Activated CD4-positive, alpha-beta memory T cell treated with anti-CD3 and anti-CD28 coated beads, Interleukin-2, amount 10 ng/mL, durations not matched to agents 7 days and 5 days (primary cell): ENCODE measurements at regions not wholly inside any gene's neighbourhood (a gene's known extent, or its start where the extent isn't known, plus 50 kb on each side); places are given as distances from the start of the nearest gene placed in this dataset.
"Not testable (repeated sequence)": the region's sequence is repeated elsewhere in the genome, so short reads cannot be mapped to it uniquely, and the experiment has no call there.

ENCODE experiments used
- CTCF ChIA-PET: fragments of 350-600 bp; sonication (Branson Sonifier 250); formaldehyde crosslinking; loops from one replicate; lab custom pipeline; 2021; ENCODE audit warnings: antibody characterized with exemption, inconsistent platforms; lab: Charles Lee
- POLR2A ChIA-PET: fragments of 350-600 bp; sonication (Branson Sonifier 250); formaldehyde crosslinking; loops from one replicate; lab custom pipeline; 2021; ENCODE audit warnings: antibody characterized with exemption; lab: Charles Lee
- DNase-seq: peaks from one replicate; pipeline ENCODE4 v3.0.0-alpha.2; 2020
- H3K27ac Mint-ChIP-seq: one replicate; pipeline ENCODE4 v1.8.0; 2021; ENCODE audit warnings: mild to moderate bottlenecking, mixed read lengths
- H3K27me3 Mint-ChIP-seq: one replicate; pipeline ENCODE4 v1.8.0; 2021; ENCODE audit warnings: mixed read lengths
- H3K36me3 Mint-ChIP-seq: one replicate; pipeline ENCODE4 v1.8.0; 2021; ENCODE audit warnings: low read depth, mixed read lengths
- H3K4me1 Mint-ChIP-seq: one replicate; pipeline ENCODE4 v1.8.0; 2021; ENCODE audit warnings: mixed read lengths
- H3K4me3 Mint-ChIP-seq: one replicate; pipeline ENCODE4 v1.8.0; 2021; ENCODE audit warnings: mild to moderate bottlenecking, mixed read lengths
- H3K9me3 Mint-ChIP-seq: one replicate; pipeline ENCODE4 v1.8.0; 2021; ENCODE audit warnings: mixed read lengths

DNA sequence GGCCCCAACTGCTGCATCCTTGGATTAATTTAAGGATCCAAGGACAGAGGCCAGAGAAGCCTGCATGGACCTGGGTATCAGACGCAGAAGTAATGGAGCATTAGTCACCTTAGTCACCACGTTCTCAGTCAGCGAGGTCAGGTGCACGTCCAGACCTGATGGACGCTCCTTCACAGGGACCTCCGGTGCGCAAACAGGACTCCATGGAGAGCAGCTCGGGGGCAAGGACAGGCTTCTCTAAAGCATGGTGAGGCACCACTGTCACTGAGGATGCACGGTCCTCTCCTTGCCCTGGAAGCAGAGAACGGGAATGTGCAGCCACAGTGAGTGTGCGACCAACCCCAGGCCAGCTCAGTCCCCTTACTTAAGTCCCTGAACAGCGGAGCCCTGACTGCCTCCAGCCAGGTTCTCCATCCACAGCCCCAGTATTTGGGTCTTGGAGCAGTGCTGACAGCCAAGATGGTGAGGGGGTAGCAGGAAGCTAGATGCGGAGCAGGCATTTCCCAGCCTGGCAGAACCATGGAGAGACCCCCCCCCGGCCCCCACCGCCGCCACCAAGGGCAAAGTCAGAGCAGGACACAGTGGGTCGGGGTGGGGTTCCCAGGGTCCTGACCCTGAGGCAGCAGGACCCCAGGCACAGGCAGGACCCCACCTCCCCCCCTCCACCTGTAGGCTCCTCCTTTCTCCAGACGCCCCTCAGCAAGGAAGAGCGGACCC, 253.4 kb upstream of the SFSWAP start:
- ChIA-PET POLR2A (no interaction called here), CTCF (no interaction called here)
- H3K4me3 Mint-ChIP-seq: no peak overlapping the region
- no peaks in the 10 kb centered on the region for H3K4me1 Mint-ChIP-seq
- peaks cover 4% of the 10 kb centered on the region for H3K27me3 Mint-ChIP-seq
- H3K9me3 Mint-ChIP-seq: no peaks in the 10 kb centered on the region
- no peak for DNase-seq
- no peak overlapping the region for H3K27ac Mint-ChIP-seq
- no peaks in the 10 kb centered on the region for H3K36me3 Mint-ChIP-seq

DNA sequence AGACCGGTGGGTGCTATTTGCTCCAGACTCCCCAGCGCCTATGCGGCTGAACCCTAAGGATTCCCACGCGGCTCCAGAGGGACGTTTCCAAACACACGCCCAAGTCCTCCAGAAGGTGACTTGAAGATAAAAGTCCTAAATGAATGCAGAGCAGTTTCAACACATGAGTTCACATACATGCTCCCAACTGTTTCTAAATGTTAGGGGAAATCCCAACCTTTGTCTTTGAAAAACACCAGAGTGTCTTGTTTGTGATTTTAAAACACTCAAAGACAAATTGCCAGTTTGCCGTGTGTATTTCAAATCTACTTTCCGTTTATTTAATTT, 252.9 kb upstream of the SFSWAP start:
- H3K4me3 Mint-ChIP-seq: no peak overlapping the region
- H3K4me1 Mint-ChIP-seq: no peaks in the 10 kb centered on the region
- H3K9me3 Mint-ChIP-seq: no peaks in the 10 kb centered on the region
- CTCF ChIA-PET: no interaction called here
- H3K27me3 Mint-ChIP-seq: peaks cover 3% of the 10 kb centered on the region
- H3K36me3 Mint-ChIP-seq: no peaks in the 10 kb centered on the region
- H3K27ac Mint-ChIP-seq: no peak overlapping the region
- POLR2A ChIA-PET: no interaction called here
- DNase-seq: no peak

DNA sequence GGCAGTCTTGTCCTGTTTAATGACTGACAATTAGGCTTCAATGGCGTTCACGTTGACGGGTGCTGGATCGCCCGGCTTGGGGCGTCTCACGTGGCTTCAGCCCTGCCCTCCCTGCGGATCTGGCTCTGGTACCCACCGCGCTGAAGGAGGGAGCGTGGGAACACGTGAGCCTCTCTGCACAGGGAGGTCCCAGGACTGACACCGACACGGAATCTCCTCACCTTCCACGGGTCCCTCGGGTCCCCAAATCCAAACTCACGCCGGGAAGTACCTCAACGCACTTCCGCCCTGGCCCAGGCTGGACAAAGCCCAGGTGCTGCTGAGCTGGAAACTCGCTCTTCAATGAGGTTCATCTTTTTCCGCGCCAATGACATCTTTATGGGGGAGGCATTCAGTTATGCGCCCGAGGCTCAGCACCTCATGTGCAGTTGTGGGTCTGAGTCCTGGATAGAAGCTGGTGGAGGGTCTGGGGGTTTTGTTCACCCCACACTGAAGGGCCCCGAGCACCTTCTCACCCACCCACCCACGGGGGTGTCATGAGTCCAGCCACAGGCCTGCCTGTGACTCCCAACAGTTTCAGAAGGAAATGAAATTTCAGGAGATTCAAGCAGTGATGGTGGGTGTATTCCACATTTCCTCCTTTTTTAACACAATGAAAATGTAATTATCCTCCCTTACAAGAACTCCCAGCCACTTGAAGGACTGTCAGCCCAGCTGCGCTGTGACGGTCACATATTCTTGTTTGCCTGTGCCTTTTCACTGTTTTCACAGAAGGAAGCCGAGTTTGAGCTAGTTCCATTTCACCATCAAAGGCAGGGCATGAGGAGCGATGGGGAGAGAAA, 251.7 kb upstream of the SFSWAP start:
- no peak overlapping the region for H3K27ac Mint-ChIP-seq
- H3K4me1 Mint-ChIP-seq: no peaks in the 10 kb centered on the region
- H3K9me3 Mint-ChIP-seq: no peaks in the 10 kb centered on the region
- peaks cover 6% of the 10 kb centered on the region for H3K27me3 Mint-ChIP-seq
- ChIA-PET CTCF (no interaction called here), POLR2A (no interaction called here)
- no peak for DNase-seq
- no peaks in the 10 kb centered on the region for H3K36me3 Mint-ChIP-seq
- H3K4me3 Mint-ChIP-seq: no peak overlapping the region

DNA sequence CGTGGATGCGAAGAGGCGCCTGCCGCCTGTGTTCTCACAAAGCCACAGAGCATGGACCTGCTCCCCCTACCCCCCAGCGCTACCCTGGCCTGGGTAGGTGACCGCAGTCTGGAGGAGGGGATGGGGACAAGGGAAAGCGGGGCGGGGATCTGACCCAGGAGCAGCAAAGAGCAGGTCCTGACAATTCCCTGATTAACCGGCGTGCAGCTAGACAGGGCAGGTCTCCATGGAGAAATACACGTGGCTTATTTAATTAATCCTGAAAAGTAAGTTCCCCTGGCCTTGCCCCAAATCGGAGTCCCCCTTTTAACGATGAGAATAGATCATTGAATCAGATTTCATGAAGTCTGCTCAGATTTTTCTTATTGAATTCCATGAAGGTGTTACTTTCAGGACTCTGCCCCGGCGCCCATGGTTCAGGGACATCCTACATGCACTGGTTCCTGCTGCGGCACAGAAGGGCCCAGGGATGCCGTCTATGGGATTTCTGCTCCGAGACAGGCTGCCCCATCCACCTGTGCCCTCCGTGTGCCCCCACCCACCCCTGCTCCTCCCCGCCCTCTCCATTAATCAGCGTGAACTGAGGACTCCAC, 251.0 kb upstream of the SFSWAP start:
- ChIA-PET CTCF (no interaction called here), POLR2A (no interaction called here)
- Mint-ChIP-seq H3K36me3 (no peaks in the 10 kb centered on the region), H3K27me3 (peaks cover 6% of the 10 kb centered on the region), H3K4me3 (no peak overlapping the region), H3K9me3 (no peaks in the 10 kb centered on the region), H3K27ac (no peak overlapping the region), H3K4me1 (no peaks in the 10 kb centered on the region)
- no peak for DNase-seq

DNA sequence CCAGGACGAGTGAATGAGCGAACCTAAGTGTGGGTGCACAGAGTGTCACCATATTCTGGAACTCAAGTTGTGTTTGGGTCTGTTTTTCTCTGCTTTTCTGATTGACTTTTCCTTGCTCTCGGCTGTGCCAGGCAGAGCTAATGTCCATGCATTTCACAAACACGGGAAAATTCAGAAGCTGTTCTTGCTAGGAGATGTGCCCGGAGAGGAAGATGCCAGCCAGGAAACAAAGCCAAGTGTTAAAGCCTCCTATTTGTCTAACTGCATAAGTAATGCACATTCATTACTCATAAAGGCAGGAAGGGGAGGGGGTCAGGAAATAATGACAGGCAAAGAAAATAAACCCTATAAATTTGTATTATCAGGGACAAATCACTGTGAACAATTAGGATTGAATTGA, 250.4 kb upstream of the SFSWAP start:
- Mint-ChIP-seq H3K27ac (no peak overlapping the region), H3K27me3 (peaks cover 6% of the 10 kb centered on the region), H3K36me3 (no peaks in the 10 kb centered on the region), H3K4me3 (no peak overlapping the region), H3K9me3 (no peaks in the 10 kb centered on the region), H3K4me1 (no peaks in the 10 kb centered on the region)
- POLR2A ChIA-PET: no interaction called here
- no peak for DNase-seq
- CTCF ChIA-PET: no interaction called here

DNA sequence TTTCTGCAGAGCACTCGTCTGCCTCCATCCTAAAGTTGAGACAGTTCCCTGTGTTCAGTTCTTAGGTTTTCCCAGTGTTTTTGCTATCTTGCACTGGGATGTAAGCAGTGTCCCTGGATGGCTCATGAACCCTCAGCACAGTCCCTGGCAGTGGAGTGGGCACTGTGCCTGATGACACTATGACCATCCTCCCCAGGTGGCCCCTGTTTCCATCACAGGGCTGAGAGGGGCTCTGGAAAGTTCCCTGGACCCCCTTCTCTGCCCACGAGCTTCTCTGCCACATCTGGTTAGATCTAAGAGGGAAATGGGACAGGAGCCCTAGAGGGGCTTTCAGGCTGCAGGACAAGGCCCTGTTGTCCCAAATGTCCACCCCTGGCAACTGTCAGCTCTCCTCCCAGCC, 249.8 kb upstream of the SFSWAP start:
- Mint-ChIP-seq H3K27me3 (peaks cover 6% of the 10 kb centered on the region), H3K4me3 (no peak overlapping the region), H3K36me3 (no peaks in the 10 kb centered on the region), H3K27ac (no peak overlapping the region), H3K9me3 (no peaks in the 10 kb centered on the region), H3K4me1 (no peaks in the 10 kb centered on the region)
- ChIA-PET POLR2A (no interaction called here), CTCF (no interaction called here)
- no peak for DNase-seq

DNA sequence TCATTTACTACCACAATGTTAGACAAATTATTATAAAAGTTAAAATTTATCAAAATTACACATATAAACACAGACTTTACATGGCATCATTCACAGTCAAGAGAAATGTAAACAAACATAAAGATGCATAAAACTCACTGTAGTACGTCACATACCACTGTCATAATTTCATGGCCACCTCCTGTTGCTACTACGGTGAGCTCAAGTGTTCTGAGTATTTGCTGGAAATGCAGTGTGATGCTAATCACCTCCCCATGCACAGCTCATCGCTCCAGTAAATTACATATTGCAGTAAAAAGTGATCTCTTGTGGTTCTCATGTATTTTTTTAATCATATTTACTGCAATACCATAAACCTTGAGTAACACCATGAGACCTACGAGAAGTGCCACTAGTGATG, 247.7 kb upstream of the SFSWAP start:
- Mint-ChIP-seq H3K36me3 (no peaks in the 10 kb centered on the region), H3K27me3 (peaks cover 6% of the 10 kb centered on the region), H3K27ac (no peak overlapping the region), H3K9me3 (no peaks in the 10 kb centered on the region), H3K4me1 (no peaks in the 10 kb centered on the region), H3K4me3 (no peak overlapping the region)
- POLR2A ChIA-PET: no interaction called here
- CTCF ChIA-PET: no interaction called here
- no peak for DNase-seq

DNA sequence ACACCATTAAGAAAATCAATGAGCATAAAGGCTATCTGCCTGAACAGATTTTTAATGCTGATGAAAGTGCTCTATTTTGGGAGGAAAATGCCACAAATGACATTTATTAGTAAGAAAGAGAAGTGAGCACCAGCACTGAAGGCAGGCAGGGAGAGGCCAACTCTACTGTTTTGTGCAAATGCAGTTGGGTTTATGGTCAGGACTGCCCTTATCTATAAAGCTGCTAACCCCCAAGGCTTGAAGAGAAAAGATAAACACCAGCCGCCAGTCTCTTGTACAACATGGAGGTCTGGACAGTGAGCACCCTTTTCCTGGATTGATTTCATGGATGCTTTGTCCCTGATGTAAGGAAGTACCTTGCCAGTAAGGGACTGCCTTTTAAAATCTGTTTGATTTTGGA, 246.8 kb upstream of the SFSWAP start:
- CTCF ChIA-PET: no interaction called here
- POLR2A ChIA-PET: no interaction called here
- Mint-ChIP-seq H3K27ac (no peak overlapping the region), H3K36me3 (no peaks in the 10 kb centered on the region), H3K4me1 (no peaks in the 10 kb centered on the region), H3K4me3 (no peak overlapping the region), H3K27me3 (peaks cover 6% of the 10 kb centered on the region), H3K9me3 (no peaks in the 10 kb centered on the region)
- no peak for DNase-seq

DNA sequence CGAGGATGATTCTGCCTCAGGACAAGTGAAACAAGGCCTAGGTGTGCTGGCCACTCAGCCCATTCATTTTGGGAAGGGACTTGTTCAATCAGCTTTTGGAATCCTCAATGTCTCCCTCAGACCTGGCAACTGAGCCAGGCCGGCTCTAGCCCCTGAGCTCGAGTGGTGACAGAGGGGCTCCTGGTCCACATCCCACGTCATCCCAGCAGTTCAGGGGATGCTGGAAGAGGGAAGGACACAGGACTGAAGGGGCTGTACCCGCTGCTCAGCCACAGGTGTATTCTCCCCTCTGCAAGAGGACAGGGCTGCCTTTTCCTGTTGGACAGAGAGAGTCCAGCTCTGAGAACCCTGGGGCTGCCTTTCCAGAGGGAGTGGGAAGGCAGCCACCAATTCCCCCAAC, 244.6 kb upstream of the SFSWAP start:
- DNase-seq: no peak
- Mint-ChIP-seq H3K27ac (no peak overlapping the region), H3K36me3 (no peaks in the 10 kb centered on the region), H3K9me3 (no peaks in the 10 kb centered on the region), H3K27me3 (peaks cover 3% of the 10 kb centered on the region), H3K4me3 (no peak overlapping the region), H3K4me1 (no peaks in the 10 kb centered on the region)
- POLR2A ChIA-PET: no interaction called here
- CTCF ChIA-PET: no interaction called here

DNA sequence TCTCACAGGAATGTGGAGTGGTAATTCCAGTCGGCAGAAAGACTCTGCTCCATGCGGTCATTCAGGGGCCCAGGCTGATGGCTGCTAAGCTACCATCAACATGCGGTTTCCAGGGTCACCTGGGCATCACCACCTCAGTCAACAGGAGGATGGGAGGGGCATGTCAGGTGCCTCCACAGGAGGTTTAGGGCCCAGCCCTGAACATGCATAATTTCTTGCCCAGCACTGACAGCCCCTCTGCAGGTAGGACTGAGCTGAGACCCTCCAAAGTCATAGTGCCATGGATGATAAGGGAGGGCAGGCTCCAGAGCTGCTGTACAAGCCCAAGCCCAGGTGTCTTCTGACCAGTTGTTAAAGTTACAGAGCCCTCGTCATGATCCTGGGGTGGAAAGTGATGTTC, 244.0 kb upstream of the SFSWAP start:
- peaks cover 3% of the 10 kb centered on the region for H3K27me3 Mint-ChIP-seq
- DNase-seq: no peak
- no peaks in the 10 kb centered on the region for H3K36me3 Mint-ChIP-seq
- no peak overlapping the region for H3K4me3 Mint-ChIP-seq
- no peak overlapping the region for H3K27ac Mint-ChIP-seq
- POLR2A ChIA-PET: no interaction called here
- no peaks in the 10 kb centered on the region for H3K9me3 Mint-ChIP-seq
- CTCF ChIA-PET: interaction anchor here (1.2 kb wide), 1 partner anchor 12 kb away, joined by 4 read pairs; no protein-coding TSS in a partner anchor
- no peaks in the 10 kb centered on the region for H3K4me1 Mint-ChIP-seq

DNA sequence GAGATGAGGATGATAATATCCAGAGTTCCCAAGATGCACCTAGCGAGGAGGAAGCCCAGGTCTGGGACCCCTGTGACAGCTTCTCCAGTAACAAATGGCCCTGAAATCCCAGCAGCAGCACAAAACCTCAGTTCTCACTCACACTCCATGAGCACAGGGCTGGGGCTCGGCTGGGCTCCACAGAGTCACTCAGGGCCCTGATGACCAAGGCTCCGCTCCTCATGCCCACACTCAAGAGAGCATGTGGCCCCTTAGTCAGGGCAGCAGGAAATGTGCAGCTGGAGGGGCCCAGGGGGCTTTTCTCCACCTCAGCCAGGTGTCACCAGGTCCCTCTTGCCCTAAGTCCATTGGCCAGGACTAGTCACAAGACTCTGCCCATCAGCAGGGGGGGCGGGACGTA, 242.7 kb upstream of the SFSWAP start:
- H3K4me3 Mint-ChIP-seq: no peak overlapping the region
- H3K27ac Mint-ChIP-seq: no peak overlapping the region
- ChIA-PET POLR2A (no interaction called here), CTCF (interaction anchor here (1.2 kb wide), 1 partner anchor 14 kb away, joined by 4 read pairs; no protein-coding TSS in a partner anchor)
- H3K4me1 Mint-ChIP-seq: no peaks in the 10 kb centered on the region
- peaks cover 3% of the 10 kb centered on the region for H3K27me3 Mint-ChIP-seq
- no peaks in the 10 kb centered on the region for H3K9me3 Mint-ChIP-seq
- H3K36me3 Mint-ChIP-seq: no peaks in the 10 kb centered on the region
- no peak for DNase-seq

DNA sequence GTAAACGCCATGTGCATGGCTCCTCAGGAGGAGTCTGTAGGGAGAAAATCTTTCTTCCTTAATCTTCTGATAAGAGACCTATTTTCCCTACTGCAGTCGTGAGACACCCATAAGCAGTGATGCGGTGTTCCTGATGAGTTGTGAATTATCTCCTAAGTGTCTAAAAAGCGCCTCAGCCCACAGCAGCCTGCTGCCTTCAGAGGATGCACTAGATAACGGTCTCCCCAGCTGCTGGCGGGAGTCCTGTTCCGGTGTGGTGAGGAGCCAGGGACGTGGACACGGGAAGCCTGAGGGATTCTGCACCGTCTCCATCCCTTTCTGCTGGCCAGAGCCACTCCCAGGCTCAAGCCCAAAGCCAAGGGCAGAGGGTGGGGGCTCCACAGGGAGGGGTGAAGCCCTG, 240.9 kb upstream of the SFSWAP start:
- DNase-seq, H3K36me3 Mint-ChIP-seq, H3K4me1 Mint-ChIP-seq, H3K9me3 Mint-ChIP-seq, H3K27me3 Mint-ChIP-seq, H3K27ac Mint-ChIP-seq, POLR2A ChIA-PET, CTCF ChIA-PET, H3K4me3 Mint-ChIP-seq: not testable (repeated sequence)

DNA sequence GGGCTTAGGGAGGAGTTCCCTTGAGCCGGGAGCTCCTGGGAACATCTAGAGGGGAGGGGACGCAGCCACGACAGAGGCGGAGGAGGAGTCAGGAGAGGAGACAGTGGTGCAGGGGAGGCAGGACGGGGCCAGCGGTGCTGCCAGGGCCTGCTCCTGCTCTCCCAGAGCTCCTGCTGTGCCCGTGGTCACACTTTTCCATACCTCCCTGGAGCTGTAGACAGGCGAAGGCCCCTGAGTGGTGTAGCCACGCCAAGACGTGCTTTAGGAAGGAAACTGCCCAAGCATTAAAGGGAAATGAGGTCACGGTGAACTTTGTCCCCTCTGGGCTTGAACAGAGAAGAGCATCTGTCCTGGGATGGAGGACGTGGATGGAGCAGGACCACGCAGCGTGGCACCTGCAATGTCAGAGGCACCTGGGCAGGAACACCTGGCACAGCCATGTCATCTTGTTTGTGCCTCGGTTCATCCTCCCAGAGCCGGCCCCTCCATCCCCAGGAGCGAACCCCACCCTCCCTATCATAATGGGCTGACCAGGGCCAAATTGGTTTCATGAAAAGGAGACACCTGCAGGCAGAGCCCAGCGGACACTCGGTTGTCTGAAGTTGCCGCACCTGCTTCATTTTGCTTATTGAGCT, 239.5 kb upstream of the SFSWAP start:
- POLR2A ChIA-PET: no interaction called here
- no peaks in the 10 kb centered on the region for H3K9me3 Mint-ChIP-seq
- H3K36me3 Mint-ChIP-seq: no peaks in the 10 kb centered on the region
- no peak overlapping the region for H3K27ac Mint-ChIP-seq
- CTCF ChIA-PET: no interaction called here
- peaks cover 2% of the 10 kb centered on the region for H3K4me1 Mint-ChIP-seq
- no peak for DNase-seq
- no peaks in the 10 kb centered on the region for H3K27me3 Mint-ChIP-seq
- H3K4me3 Mint-ChIP-seq: no peak overlapping the region
